NCI-H1930 (cell line): ENCODE measurements at regions not wholly inside any gene's neighbourhood (a gene's known extent, or its start where the extent isn't known, plus 50 kb on each side); places are given as distances from the start of the nearest gene placed in this dataset.

Experiments used
- DNase-seq, 2 experiments: peaks; one replicate each; lab custom pipeline; 2025; lab: John Stamatoyannopoulos, UW

GRCh38 chr15:79230766-79231165, 51.8 kb upstream of the ANKRD34C start:
- no peak for DNase-seq

GRCh38 chr15:79222808-79223207, 59.7 kb upstream of the ANKRD34C start:
- no peak for DNase-seq

DNA sequence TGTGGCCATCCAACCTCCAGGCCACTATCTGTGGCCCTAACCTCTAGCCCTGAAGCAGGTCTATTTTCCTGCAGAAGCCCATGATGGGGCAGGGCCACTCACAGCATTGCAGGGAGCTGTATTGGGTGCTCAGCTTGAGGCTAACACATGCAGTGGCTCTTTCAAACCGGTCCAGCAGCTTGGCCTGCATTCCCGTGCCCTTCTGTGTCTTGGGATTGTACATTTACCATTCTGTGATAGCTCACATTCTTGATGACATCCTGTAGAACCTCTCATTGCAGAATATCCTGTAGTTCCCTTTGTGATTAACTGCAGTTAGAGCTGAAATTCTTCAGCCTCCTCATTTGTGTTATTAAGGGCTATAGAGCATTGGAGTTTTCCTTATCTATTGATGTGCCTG, 60.8 kb upstream of the ANKRD34C start:
- no peak for DNase-seq

- DNase-seq, result no peak
Measured at GRCh38 chr15:79219393-79220056, 63.0 kb upstream of the ANKRD34C start.

GRCh38 chr15:79218588-79219200, 63.8 kb upstream of the ANKRD34C start:
- no peak for DNase-seq

- DNase-seq, result no peak
Measured at GRCh38 chr15:79213650-79214049, 68.9 kb upstream of the ANKRD34C start.

DNA sequence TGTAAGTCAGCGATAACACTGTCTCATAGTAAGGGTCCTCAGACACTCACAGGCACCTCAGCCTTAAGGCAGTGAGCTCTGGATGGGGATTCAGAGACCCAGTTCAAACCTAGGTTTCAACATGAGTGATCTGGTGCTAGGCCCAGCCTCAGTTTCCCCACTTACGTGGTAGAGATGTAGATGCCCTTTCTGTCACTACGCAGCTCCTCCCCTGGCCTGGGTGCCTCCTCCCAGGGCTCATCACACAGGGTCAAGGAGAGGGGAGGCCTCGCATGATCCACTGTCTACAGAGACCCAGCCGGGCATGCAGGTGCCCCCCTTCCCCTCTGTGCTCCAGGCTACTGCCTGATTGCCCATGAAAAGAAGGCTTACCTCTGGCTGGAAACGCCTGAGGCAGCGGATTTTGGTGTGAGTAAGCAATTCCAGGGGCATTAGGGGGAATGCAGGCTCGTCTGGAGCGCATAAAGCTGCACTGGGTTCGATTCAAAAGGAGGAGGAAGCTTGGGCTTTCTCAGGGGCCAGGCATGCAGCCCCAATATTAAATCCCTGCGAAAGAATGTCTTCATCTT, 69.8 kb upstream of the ANKRD34C start:
- no peak for DNase-seq

- no peak for DNase-seq
Measured at GRCh38 chr15:79211481-79211880, 71.0 kb upstream of the ANKRD34C start.

DNA sequence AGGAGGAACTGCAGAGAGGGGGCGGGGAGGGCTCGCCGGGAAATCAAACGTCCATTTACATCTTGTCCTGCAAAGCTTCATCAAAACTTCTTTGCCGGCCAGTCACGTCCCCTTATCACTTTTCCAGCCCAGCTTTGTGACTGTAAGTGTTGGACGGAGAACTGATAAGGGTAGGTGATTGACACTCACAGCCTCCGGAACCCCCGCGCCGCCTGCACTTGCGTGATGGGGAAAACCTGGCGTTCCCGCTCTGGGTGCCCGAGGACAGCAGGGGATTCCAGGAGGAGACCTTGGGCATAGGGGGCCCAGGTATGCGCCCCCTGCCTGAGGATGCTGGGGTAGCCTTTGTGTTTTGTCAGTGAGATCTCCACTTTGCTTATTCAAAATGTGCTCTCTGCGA, 72.8 kb upstream of the ANKRD34C start:
- DNase-seq, result no peak

DNA sequence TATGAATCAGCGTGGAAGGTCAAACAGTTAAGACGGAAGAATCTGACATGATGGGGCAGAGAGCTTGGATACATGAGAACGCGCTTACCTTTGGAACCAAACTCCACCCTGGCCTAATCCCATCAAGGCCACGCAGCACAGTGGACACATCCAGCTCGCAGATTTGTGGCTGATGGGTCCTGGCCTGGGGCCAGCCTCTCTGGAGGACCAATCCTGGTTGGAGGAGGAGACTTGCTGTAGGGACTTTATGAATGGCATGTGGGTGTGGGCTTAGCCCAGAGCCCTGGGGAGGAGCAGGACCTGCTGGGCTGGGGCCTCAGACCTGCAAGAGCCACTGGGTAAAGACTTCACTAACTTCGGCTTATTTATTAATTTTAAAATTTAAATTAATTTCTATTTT, 73.4 kb upstream of the ANKRD34C start:
- no peak for DNase-seq

GRCh38 chr15:79208179-79208578, 74.3 kb upstream of the ANKRD34C start:
- no peak for DNase-seq

DNA sequence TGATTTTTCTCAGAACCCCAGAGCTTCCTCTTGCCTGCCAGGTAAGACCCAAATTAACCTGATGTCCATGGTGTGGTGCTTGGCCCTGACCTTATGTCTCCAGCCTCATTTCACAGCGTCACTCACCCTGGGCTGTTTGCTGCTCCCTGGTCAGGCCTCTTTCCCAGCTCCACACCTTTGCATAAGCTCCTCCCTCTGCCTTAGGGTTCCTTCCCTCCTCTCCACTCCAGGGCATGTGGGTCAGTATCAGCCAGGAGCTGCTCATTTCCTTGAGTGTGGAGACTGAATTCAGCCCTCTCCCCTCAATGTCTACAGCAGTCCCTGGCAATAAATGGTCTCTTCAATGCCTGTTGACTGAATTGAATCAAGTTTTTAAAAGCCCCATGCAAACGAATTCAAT, 75.6 kb upstream of the ANKRD34C start:
- DNase-seq, result no peak

DNA sequence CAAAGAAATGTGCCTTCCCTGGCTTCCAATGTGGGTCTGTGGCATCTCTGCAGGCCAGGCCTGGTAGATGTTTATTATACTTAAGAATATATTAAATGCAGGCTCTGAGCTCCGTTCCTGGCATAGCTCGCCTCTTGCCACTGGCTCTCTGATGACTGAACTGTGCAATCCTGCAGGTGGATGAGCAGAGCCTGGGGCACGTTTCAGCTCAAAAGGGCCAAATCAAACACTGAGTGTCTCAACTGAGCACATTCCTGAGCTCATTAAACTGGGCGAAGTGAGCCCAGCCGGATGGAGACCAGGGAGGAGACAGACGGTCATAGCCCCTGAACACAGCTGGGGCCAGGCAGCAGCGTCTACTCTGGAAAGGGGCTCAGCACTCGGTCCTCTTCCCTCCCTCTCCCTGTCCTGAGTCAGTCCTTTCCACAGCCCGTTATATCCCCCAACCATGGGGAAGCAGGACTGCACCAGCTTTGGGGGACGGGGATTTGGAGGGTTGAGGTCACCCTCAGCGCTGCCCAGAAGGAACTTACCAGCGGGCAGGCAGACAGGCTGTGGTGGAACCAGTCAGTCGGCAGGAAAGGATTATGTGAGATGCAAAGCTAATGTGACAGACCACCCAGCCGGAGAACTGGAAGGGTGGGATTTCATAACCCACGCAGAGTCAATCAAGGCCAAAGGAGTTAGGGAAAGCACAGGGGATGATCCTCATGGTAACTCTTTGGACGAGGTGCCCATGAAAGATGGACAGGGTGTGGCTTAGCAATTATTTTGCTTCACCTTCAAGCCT, 77.4 kb upstream of the ANKRD34C start:
- no peak for DNase-seq

DNA sequence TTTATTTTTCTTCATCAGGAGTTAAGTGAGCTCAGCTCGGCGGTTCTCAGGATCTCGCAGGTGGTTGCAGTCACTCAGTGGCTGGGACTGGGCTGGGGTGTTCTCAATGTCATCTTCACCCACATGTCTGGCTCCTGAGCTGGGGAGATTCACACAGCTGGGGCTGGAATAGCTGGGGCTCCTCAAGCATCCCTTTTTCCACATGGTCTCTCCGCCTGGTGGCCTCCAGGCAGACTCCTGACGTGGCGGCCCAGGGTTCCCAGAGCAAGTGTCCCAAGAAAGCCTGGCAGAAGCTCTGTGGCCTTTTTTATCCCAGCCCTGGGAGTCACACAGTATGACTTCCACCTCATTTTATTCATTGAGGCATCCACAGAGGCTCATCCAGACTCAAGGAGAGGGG, 84.1 kb upstream of the ANKRD34C start:
- no peak for DNase-seq

GRCh38 chr15:79197285-79197684, 85.2 kb upstream of the ANKRD34C start:
- no peak for DNase-seq

- no peak for DNase-seq
Measured at GRCh38 chr15:79195802-79196201, 86.7 kb upstream of the ANKRD34C start.

DNA sequence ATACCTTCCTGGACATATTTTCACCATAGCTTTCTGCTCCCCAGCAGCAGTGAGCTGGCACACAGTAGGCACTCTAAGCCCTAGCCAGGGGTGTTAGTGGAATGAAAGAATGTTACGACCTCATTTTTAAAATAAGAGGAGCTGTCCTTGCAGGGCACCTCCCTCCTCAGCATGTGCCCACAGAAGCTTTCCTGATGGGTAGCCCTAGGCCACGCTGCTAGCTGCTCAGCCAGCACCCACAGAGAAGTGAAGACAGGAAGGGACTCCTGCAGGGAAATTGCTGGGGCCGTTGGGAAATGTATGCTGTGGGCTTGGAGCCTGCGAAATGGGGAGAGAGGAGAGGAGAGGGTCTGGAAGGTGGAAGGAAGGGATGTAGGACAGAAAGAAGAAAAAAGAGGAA, 87.3 kb upstream of the ANKRD34C start:
- no peak for DNase-seq

DNA sequence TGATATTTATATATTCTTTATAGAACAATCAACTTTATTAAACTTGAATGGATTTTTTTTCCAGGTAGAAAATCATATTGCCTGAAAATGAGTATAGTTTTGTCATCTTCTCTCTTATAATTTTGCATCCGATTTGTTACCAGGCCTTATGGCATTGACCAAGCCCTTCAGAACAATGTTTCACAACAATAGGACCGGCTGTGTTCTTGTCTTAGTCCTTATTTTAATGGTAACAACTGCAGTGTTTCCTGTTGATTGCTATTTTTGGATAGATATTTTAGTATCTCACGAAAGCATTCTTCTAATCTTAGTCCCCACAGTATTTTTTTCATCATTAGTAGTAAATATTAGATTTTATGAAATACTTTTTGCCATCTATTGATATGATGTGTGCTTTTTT, 88.1 kb upstream of the ANKRD34C start:
- DNase-seq, result no peak

- no peak for DNase-seq
Measured at GRCh38 chr15:79193549-79193948, 89.0 kb upstream of the ANKRD34C start.

DNA sequence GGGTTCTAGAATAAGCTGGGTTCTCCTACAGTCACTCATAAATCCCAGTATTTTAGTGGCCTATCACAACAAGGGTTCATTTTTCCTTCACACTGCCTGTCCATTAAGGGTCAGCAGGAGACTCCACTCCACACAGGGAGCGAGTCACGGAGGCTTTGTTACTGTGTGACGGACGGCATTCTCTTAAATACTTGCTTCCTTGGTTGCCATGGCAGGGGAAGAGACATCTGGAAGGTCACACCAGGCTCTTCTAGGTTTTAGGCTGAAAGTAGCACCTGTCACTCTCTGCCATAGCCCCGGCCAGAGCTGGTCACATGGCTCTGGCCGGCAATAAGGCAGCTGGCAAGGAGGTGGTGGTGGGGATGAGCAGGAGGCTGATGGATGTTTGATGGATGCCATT, 89.4 kb upstream of the ANKRD34C start:
- no peak for DNase-seq

GRCh38 chr15:79192462-79193036, 90.0 kb upstream of the ANKRD34C start:
- DNase-seq, result no peak

DNA sequence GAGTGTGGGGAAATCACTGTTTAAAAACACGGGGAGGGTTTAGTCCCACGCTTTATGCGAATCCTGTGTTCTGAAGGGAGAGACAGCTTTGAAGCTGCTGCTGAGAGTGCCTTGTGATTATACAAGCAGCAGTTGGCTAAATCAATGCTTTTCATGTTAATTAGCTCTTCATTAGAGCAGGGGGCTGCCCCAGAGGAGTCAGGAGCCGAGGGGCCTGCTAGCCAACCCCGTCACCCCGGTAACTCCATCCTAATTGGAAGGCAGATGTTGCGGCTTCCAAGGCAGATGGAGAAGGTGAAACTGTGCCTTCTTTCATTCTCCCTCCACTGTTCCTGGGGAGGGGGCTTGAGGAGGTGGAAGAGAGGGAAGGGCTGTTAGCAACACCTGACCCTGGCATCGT, 92.4 kb upstream of the ANKRD34C start:
- DNase-seq, result no peak

- no peak for DNase-seq
Measured at GRCh38 chr15:79186616-79187015, 95.9 kb upstream of the ANKRD34C start.
